ENCODE measurements at regions not wholly inside any gene's neighbourhood (a gene's known extent, or its start where the extent isn't known, plus 50 kb on each side); places are given as distances from the start of the nearest gene placed in this dataset.

DNA sequence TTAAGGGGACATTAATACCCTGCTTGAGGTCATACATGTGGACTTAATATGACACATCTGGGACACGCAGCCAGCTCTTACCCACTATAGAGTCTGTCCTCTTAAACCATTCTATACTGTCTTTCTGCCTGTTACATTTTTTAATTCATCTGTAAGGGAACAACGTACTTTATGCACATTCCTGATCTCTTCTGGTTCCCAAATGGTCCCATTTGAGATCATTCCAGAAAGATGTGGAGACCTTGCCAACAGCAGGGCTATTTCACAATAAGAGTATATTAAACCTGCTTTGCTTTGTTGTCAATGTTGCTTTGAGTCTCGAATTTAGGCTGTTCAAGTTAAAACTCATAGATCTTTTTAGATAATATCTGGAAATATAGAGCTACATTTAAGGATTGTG, 332.2 kb upstream of the RAG2 start:
- no peak for DNase-seq

DNA sequence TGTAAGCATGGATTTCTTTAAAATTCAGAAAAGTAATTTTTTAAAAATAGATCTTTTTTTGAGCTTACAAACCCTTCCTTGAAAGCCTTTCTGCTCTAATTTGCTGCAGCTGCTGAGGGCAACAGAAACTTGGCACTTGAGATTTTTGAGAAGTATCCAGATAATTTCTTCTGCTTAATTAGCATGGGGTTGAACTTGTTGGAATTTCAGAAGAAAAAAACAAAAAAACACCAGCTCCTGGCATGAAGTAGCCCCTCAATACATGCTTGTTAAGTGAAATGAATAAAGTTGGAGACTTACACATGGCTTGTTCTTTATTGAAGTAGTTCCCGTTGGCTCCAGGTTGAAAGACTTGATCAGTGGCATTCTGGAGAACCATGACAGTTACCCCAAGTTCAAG, 331.4 kb upstream of the RAG2 start:
- DNase-seq, result no peak

DNA sequence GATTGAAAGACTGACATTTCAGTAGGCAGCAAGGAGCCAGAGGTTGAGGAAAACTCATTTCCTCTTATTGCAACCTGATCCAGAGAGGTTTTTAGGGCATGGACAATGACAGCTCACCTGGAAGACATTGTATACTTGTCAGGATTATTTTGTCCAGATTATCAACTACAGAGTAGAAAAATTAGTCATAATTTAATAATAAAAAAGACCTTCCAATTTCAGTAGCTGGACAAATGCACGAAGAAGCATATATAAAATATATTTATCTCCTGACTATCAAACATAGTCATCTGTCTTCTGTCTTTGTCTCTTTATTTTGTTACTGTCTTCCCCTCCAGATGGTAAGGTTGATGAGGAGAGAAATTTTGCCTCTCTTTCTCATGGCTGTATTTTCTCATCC, 330.6 kb upstream of the RAG2 start:
- DNase-seq, result no peak

DNA sequence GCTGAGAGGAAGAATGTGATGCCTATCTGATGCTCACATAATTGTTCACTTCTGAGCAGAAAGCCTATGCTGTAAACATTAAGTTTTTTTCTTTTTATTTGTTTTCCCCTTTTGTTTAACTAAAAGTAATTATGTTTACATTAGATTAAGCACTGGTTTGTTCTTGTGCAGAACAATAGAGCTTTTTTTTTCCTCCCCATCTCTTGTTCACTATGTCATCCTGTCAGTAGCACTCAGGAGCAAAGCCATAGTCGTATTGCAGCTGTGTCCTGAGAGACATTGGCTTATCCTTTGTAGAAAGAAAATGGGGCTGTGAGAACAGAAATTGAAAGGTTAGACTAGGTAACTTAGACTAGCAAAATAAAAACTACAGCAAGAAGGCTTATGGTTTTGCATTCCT, 301.8 kb upstream of the RAG2 start:
- DNase-seq, result no peak

DNA sequence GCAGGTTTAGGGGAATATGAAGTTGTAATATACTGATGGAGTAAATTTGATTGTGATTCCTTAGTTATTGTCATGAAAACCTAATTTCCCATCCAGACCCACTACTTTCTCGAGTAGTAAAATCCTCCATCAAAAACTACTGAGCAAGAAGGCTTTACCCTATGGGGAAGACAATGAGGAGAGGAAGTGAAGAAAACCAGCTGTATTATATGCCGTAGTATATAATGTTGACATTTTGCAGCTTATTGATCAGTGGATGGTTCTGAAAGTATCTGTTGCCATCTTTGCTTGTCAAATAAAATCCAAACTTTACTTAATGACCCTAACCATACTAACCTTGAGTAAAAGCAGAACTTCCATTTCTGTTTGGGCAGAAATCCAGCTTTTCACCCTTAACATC, 292.8 kb upstream of the RAG2 start:
- no peak for DNase-seq

DNA sequence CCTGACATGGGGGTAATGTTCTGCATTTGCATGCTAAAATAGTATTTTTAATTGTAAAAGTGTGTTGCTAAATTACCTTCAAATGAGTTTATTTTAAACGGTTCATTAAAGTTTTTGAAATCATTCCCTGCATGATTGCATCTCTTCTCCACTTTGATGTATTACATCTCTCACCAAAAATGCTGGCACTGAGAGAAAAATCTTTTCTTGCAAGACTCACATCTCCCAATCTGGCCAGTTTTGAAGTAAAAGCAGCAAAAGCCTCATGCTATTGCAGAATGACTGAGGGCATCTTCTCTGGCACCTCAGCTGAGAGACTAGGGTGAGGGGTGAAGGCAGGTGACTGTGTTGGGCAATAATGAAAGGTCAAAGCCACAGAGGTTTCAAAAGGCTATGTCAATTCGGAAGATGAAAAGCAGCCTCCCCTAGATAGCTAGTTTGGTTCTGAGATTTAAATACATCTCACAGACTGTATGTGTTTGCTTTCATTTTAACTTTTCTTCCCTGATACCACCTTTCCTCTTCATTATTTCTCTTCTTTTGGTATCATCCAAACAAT, 292.2 kb upstream of the RAG2 start:
- DNase-seq, result no peak

DNA sequence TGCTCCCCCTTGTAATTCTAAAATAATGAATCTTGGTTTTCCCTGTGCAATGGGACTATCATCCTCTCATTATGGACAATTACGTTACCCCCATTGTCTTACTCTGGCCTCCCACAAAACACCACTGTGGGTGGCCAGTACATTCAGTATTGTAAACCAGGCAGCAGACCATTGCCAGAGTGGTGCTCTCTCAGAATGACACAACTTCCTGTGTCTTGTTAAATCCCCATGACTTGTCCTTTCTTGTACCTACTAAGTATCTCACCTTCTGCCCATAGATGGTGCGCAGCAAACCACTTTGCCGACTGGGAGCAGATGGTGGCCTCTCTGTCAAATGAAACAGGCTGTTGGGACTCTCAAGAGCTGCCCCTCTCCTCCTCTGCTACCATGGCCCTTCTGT, 287.1 kb upstream of the RAG2 start:
- DNase-seq, result no peak

DNA sequence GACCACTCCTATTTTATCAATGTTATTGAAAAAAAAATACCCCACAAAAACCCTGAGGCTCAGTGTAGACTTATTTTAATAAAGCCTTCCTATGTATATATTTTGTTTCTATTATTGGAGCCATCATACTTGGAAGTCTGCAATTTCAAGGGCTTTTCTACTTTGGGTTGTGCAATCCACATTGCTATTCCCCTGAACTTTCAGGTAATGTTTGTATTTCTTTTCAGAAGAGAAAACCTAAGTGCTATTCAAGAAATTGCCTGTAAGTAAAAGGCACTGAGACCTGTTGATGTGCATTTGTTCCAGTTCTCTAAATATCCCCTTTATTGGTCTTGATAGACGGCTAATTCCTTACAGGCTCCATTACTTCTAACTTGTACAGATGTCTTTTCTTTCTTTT, 280.7 kb upstream of the RAG2 start:
- DNase-seq, result no peak

DNA sequence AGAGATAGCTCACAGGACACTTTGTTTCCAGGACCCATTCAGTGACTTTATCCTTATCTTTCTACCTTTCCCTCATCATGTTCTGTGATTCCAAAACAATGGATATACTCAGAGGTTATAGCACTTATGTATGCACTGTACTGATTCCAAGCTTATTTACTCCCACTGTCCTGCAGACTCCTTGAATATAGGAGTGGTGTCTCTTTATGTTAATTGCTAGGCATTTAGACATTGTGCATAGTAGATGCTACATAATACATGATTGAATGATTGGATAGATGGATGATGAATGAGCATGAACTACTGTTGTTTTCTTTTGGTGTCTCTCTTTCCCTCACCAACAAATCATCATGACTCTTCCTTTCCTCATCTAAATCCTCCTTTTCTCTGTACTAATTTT, 279.1 kb upstream of the RAG2 start:
- no peak for DNase-seq

DNA sequence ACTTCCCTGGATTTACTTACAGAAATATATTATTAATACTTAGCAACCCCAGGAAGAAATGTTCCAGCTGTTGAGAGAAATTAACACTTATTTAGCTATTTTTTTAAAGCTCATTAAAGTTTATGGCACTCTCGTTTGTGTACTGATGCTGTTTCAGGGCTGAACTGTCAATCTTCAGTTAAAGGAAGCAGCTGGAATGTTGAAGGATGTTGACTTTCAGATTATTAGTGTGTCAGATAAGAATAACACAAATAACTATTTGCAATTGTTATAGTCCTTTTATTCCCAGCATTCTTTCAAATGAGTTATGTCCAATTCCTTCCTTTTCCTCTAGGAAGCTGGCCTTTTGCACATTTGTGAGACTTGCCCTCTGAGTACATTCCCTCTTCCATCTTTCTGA, 278.2 kb upstream of the RAG2 start:
- DNase-seq, result no peak

DNA sequence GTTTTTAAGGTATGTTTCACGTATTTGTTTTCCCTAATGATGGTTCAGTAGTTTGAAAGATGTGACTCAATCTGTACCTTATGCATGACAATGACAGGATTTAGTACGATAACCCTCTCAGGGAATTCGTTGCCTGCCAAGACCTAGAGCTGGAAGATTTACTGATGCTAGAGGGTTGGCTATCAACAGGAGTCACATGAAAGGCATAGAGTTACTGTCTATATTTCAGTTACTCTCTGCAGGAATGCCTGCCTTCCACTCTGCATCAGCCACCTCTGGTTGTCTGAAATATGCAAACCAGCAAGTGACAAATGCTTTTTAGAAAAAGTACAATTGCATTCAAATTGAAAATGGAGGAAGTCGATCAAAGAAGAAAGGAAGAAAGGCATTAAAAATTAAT, 276.3 kb upstream of the RAG2 start:
- no peak for DNase-seq

DNA sequence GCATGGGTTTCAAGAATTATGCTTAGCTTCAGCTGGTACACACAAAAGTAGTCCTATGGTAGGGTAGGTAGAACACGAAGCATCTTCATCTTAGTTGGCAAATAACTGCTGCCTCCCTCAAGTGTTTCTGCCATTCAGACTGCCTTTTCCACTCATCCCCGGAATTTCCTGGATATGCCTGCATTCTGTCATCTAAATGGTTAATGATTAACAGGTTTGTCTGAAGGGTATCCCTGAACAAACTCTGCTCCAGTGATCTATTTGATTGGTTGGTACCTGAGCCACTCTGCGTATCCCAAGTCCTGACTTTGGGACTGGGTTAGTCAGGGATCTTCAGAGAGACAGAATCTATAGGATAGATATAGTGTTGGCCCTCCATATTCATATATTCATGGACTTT, 272.3 kb upstream of the RAG2 start:
- no peak for DNase-seq

DNA sequence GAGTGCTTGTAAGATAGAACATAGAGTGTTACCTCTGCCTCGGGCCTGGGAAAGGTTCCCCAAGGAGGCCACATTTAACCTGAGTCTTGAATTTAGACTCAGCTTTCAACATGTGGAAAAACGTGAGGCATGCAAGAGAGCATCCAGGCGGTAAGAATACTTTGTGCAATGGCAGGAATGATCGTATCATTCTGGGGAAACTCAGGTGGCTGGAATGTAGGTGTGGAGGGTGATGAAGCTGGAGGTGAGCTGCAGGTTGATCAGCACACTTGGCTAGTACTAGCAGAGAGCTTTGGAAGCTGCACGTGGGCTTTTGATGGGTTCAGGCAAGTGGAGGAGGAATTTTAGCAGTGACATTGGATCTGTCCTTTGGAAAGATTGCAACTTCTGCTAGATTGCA, 270.3 kb upstream of the RAG2 start:
- no peak for DNase-seq

DNA sequence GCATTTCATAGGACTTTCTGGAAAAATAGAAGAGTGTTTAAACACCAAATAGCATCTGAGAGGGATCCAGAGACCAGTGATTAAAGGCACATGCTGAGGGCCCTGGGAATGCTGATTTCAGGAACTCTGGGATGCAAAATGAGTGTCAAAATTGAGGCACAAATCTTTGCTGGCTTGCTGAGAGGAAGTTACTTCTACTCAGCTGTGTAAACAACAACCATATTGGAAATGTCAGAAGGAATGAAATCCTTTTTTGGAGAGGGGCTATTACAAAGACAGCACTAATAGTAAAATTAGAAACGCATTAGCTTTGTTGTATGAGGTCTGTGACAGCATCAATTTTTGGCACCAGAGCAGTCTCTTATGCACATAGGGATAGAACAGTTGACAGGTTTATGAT, 267.8 kb upstream of the RAG2 start:
- DNase-seq, result no peak

DNA sequence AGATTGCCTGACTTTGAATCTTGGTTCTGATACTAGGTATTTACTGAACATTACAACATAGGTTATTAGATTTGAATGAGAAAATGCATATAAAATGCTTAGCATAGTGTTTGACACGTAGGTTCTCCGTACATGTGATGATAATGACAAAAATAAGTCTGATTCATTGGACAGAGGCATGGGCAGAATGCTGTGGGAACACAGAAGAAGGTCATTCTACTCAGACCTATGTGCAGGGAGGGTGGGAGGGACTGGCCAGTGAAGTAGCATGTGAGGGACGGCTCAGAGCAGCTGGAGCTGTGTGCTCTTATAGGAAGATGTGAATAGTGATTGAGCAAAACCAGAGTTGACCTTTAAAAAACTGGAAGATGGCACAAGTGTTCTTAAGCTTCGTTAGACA, 256.8 kb upstream of the RAG2 start:
- no peak for DNase-seq

DNA sequence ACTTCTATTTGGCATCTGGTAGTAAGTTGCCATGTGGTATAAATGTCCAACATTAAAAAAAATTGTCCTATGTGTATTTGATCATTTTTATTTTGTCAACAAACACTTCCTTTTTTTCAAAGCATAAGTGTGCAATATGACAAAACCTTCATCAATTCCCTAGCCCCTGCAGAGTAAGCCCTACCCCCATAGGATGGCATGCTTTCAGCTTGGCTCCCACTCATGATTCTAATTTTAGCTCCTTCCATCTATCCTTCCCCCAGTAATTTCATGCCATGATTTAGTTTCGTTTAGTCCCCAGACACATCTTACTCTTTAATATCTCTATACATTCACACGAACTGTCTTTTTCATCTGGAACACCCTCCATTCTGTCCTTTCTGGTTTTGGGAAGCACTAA, 250.6 kb upstream of the RAG2 start:
- no peak for DNase-seq

DNA sequence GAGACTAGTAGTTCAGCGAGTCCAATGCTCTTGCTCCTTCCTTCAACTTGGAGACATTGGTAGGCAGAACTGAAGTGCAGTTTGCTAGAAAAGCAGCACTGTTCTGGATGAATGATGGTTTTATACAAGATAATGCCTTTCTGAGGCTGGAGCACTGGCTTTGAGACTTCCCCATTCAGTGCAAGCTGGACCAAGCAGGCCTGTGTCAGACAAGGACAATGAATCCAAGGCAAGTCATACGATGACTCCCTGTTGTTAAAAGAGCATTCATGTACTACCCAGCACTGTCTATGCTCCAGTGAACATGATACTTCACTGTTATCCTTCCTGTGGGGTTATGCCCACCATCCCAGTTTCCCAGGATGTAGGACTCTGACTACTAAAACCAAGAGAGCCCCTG, 242.3 kb upstream of the RAG2 start:
- DNase-seq, result no peak

DNA sequence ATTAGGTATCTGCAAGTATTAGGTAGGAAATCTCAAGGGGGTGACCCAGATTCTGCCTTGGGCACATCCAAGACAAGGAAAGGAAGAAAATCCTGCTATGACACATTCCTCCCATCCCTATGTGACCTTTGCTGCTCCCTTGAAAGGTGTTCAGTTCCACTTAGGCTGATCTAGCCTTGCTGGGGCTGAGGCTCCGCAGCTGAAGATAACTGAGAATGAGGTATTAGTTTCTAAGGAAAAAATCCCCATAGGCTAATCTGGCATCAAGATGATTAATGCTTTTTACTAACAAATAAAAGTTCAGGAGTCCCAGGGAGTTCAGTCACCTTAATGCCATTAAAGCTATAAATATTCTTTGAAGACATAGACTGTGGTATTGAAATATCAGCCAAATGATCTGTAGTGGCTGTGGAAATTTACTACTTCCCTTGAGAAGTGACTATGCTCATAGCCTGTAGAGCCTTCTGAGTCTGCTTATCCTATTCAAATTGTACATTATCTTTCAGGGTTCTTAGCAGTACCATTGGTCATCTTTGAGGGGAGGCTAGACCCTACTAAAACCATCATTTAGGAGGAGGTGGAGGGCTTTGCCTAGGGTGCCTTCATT, 239.9 kb upstream of the RAG2 start:
- DNase-seq, result no peak

DNA sequence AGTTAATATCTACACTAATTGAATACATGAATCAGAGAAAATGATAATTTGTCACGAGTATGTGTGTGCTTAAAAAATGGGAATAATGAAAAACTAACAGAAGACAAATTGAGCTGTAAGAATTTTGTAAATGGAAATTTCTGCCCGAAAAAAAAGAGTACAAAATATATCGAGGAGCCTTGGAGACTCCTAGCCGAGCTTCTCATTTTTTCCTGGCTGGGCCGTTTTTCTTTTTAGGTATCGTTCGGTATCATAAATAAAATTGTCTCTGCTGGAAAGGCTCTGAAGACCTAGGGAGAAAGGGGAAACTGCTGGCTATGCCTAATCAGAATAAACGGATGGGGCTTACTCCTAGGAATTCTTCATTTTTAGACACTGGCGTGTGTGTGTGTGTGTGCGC, 227.2 kb upstream of the RAG2 start:
- no peak for DNase-seq

DNA sequence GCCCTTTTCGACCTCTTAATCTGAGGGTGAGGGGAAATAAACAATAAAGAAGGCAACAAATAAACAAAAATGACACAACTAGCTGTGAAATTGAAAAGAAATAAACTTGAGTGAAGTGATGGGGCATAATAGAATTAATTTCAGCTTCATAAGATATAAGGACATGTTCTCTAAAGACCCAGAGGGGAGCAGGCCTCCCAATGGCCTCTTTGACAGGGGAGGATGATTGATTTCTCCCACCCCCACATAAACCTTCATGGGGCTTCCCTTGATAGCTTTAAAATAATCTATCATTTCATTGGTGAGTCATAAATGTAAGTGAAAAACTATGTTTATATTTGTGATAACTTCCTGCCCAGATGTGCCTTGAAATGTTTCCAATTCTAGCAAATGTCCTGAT, 226.3 kb upstream of the RAG2 start:
- DNase-seq, result no peak

DNA sequence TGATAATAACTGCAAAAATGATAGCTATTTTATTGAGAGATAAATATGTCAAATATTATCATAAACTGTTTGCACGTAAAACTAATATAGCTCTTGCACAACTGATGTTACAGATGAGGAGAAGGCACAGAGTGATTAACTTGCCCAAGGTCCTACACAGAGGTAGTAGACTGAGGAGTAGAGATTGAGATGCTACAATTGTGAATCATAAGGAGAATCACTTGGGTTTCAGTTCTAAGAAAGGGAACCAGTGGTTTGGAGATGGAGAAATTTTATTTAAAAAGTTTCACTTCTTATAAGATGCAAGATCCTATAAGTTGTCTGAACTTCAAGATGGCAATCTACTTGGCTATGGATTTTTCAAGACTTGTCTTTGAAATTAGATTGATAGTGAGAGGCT, 224.8 kb upstream of the RAG2 start:
- no peak for DNase-seq

DNA sequence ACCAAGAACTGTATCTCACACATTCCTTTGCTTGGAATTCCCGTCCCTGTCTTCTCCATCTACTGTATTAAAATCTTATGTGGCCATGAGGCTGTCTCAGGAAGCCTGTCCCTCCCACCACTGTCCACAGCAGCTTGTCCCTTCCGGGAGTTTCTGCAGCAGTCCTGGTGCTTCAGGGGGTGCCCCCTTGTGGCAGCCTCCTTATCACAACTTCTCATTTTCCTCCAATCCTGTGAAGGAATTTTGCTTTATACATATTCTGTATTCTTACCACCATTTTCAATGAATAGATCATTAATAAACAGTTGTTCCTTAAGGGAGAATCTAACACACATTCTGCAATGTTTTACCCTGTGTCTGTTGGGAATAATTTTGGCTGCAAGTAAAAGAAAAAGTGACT, 220.4 kb upstream of the RAG2 start:
- no peak for DNase-seq

DNA sequence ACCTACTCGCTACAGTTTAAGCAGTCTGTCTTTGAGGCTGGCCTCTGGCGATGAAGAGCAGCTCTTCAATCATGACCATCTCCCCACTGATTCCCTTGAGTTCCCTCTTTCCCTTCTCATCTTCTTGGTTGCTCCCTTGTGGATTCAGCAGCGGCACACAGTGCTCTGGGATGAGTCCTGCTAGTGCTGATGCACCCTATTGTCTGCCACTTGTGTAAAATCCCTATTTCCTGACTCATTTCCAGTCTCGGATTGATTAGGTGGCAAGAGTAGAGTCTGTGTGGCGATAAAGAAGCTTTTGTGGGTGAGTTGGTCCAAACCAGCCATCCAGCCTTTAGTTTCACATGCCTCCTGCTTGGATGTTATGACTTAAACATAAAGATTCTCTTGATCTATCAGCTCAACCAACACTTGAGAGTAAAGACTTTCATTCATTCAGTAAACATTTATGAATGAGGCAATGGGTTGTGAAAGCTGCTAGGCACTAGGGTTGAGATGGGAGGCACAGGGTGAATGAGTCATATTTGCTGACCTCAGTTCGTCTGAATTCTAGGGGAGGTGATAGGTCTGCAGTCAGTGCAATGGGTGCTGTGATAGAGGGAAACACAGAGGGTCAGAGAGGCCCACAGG, 219.4 kb upstream of the RAG2 start:
- DNase-seq, result no peak

DNA sequence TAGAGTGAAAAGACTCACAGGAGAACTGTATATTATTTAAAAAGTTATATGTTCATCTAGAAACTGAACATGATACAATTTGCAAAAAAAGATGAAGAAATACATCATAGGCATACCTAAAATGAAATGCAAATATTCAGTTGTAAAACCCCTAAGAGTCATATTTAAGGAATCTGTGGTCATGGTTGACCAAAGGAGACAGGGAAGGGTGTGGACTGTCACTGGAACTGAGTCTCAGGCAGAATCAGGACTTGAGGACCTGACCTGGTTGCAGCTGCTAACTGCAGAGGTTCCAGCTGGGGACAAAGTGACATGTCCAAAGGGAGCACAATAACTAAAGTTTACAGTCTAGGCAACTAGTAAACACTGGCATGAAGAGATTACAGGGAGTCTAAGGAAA, 211.3 kb upstream of the RAG2 start:
- no peak for DNase-seq

DNA sequence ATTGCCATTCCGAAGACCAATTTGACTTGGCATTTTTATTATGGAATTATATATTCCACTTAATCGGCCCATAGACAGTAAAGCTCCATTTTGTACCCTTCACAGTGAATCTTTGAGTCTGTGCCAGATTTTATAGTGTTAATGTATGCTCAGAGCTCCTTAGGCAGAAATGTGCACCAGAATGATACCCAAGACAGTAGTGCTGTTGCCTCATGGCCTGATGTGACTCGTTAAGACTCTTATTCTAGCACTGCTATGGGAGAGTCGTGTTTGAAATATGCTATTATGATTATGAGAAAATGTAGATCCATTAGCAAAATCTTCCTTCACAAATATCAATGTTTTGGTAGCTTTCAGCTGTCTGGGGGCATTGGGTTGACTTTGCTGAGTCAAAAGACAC, 209.8 kb upstream of the RAG2 start:
- DNase-seq, result no peak
